DND-41 (cell line): ENCODE measurements at regions not wholly inside any gene's neighbourhood (a gene's known extent, or its start where the extent isn't known, plus 50 kb on each side); places are given as distances from the start of the nearest gene placed in this dataset.

Experiments used
- CTCF ChIP-seq: IDR thresholded peaks from 2 replicates; pipeline ENCODE4 v1.5.1; 2012; ENCODE audit warnings: borderline replicate concordance, low read length, moderate library complexity, mild to moderate bottlenecking; ENCODE audit not compliant: poor library complexity, severe bottlenecking; ENCODE audit errors: extremely low read depth
- EZH2 ChIP-seq: IDR thresholded peaks from 3 replicates; pipeline ENCODE4 v1.6.1; 2012; ENCODE audit warnings: borderline replicate concordance, low read depth, mild to moderate bottlenecking, moderate library complexity, low read length, inconsistent platforms; ENCODE audit not compliant: severe bottlenecking

DNA sequence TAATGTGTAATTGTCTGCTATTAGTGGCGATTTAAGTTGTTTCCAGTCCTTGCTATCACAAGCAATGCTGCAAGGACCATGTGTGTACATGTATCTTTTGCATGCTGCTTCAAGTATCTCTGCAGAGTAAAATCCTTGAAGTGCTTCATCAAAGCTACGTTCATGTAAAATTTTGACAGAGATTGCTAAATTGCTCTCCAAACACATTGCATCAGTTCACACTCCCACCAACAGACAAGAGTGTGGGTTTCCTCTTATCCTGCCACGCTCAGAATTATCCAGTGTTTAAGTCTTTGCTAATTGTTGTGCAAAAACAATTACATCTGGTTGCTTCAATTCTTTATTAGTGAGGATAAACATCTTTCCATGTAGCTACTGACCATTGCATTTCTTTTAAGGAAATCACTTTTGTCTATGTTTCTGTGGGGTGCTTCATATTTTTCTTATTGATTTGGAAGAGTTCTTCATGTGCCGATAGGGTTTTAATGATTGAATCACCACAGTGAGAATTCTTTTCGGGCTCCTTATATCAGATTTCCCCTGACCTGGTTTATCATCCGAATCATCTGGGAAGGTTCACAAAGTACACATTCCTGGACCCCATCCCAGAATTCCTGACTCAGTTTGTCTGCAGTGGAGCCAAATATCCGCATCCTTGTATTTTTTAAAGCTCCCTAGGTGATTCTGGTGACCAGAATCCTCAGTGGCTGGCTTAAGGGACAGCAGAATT is 56.3 kb upstream of the GALNT2 start:
- TF ChIP-seq CTCF (no peak), EZH2 (no peak)
